ENCODE measurements at regions not wholly inside any gene's neighbourhood (a gene's known extent, or its start where the extent isn't known, plus 50 kb on each side); places are given as distances from the start of the nearest gene placed in this dataset.

DNA sequence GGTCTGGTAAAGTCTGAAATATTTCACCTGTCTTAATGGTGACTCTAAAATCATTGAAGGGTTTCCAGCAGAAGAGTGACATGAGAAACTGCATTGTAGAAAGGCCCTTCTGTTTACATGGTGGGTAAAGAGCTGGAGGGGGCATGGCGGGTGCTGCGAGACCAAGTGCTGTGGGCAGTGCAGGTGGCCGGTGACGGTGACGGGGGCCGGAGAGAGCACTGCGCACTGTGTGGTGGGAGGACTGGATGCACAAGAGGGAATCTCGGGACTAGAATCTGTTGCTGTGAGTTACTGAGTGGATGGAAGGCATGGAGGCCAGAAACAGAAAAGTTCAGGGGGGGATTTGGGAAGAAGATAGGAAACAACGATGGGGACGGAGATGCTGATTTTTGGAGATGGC lies 218.7 kb downstream of the USP6NL start:
- RAD21 ChIA-PET (ENCODE audit: unreplicated experiment), result no interaction called here
- no peak overlapping the region for H2AFZ ChIP-seq (ENCODE audit: control insufficient read depth, low read depth, low read length)
- ATAC-seq, result no peak
- no TSS peak for BruUV-seq (replicated peaks)
- H3K36me3 ChIP-seq (ENCODE audit: control insufficient read depth in 2 of 2, insufficient read depth in 2 of 2, low read length in 1 of 2), result no peaks in the 10 kb centered on the region
- peaks cover 0 to 1% of the 10 kb centered on the region in 2 experiments; a peak in 1 of 4 replicates for H3K27me3 ChIP-seq (replicated peaks in 1 of 2; ENCODE audit: control insufficient read depth in 2 of 2, insufficient read depth in 2 of 2, low read length in 1 of 2)
- in situ Hi-C loops (cut with MboI), result no loop called here
- H3K79me2 ChIP-seq (ENCODE audit: control insufficient read depth, insufficient read depth, low read length), result no peaks in the 10 kb centered on the region
- WGBS (ENCODE audit: insufficient coverage, insufficient replicate concordance, low lambda C conversion rate, missing lambda C conversion rate), result 77% methylated on average over 10 of the region's 10 CpGs
- TF ChIP-seq ZBED1 (IDR thresholded peaks at IDR 0.05; ENCODE audit: borderline replicate concordance) (no peak), RBBP5 (conservative IDR thresholded peaks at IDR 0.05) (no peak), POLR2AphosphoS2 (IDR thresholded peaks at IDR 0.05; ENCODE audit: low read depth, low read length) (no peak), SREBF2 (IDR thresholded peaks at IDR 0.05; ENCODE audit: low read length) (no peak), CREM (IDR thresholded peaks at IDR 0.05; ENCODE audit: low read depth) (no peak), ZNF274 (IDR thresholded peaks at IDR 0.05; ENCODE audit: insufficient read depth, insufficient read length) (no peak), KDM1A (IDR thresholded peaks at IDR 0.05; ENCODE audit: borderline replicate concordance) (no peak), NFYB (IDR thresholded peaks at IDR 0.05; ENCODE audit: insufficient read depth, low read depth, low read length) (no peak), SUZ12 (IDR thresholded peaks at IDR 0.05; ENCODE audit: unreplicated experiment) (no peak), CBX3 (IDR thresholded peaks at IDR 0.05; ENCODE audit: borderline replicate concordance, low read depth) (no peak), ZZZ3 (IDR thresholded peaks at IDR 0.05; ENCODE audit: control insufficient read depth, insufficient read length, low read depth) (no peak), TCF7 (IDR thresholded peaks at IDR 0.05; ENCODE audit: borderline replicate concordance) (no peak), RAD51 (IDR thresholded peaks at IDR 0.05) (no peak), RB1 (IDR thresholded peaks at IDR 0.05; ENCODE audit: borderline replicate concordance) (no peak)
- TF ChIP-seq, protein P1, sequence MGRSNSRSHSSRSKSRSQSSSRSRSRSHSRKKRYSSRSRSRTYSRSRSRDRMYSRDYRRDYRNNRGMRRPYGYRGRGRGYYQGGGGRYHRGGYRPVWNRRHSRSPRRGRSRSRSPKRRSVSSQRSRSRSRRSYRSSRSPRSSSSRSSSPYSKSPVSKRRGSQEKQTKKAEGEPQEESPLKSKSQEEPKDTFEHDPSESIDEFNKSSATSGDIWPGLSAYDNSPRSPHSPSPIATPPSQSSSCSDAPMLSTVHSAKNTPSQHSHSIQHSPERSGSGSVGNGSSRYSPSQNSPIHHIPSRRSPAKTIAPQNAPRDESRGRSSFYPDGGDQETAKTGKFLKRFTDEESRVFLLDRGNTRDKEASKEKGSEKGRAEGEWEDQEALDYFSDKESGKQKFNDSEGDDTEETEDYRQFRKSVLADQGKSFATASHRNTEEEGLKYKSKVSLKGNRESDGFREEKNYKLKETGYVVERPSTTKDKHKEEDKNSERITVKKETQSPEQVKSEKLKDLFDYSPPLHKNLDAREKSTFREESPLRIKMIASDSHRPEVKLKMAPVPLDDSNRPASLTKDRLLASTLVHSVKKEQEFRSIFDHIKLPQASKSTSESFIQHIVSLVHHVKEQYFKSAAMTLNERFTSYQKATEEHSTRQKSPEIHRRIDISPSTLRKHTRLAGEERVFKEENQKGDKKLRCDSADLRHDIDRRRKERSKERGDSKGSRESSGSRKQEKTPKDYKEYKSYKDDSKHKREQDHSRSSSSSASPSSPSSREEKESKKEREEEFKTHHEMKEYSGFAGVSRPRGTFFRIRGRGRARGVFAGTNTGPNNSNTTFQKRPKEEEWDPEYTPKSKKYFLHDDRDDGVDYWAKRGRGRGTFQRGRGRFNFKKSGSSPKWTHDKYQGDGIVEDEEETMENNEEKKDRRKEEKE (IDR thresholded peaks at IDR 0.05), result no peak
- TF ChIP-seq, protein P2, sequence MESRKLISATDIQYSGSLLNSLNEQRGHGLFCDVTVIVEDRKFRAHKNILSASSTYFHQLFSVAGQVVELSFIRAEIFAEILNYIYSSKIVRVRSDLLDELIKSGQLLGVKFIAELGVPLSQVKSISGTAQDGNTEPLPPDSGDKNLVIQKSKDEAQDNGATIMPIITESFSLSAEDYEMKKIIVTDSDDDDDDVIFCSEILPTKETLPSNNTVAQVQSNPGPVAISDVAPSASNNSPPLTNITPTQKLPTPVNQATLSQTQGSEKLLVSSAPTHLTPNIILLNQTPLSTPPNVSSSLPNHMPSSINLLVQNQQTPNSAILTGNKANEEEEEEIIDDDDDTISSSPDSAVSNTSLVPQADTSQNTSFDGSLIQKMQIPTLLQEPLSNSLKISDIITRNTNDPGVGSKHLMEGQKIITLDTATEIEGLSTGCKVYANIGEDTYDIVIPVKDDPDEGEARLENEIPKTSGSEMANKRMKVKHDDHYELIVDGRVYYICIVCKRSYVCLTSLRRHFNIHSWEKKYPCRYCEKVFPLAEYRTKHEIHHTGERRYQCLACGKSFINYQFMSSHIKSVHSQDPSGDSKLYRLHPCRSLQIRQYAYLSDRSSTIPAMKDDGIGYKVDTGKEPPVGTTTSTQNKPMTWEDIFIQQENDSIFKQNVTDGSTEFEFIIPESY (IDR thresholded peaks at IDR 0.05), result no peak
- TF ChIP-seq, protein P3, sequence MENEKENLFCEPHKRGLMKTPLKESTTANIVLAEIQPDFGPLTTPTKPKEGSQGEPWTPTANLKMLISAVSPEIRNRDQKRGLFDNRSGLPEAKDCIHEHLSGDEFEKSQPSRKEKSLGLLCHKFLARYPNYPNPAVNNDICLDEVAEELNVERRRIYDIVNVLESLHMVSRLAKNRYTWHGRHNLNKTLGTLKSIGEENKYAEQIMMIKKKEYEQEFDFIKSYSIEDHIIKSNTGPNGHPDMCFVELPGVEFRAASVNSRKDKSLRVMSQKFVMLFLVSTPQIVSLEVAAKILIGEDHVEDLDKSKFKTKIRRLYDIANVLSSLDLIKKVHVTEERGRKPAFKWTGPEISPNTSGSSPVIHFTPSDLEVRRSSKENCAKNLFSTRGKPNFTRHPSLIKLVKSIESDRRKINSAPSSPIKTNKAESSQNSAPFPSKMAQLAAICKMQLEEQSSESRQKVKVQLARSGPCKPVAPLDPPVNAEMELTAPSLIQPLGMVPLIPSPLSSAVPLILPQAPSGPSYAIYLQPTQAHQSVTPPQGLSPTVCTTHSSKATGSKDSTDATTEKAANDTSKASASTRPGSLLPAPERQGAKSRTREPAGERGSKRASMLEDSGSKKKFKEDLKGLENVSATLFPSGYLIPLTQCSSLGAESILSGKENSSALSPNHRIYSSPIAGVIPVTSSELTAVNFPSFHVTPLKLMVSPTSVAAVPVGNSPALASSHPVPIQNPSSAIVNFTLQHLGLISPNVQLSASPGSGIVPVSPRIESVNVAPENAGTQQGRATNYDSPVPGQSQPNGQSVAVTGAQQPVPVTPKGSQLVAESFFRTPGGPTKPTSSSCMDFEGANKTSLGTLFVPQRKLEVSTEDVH (IDR thresholded peaks at IDR 0.05; ENCODE audit: low read depth, partially characterized antibody), result no peak
- CTCF ChIA-PET, result no interaction called here
- SMC1A ChIA-PET (ENCODE audit: uncharacterized antibody, unreplicated experiment), result no interaction called here
- H3K9ac ChIP-seq (ENCODE audit: control insufficient read depth, insufficient read depth, low read length), result no peak overlapping the region
- H4K20me1 ChIP-seq (ENCODE audit: control insufficient read depth, insufficient read depth), result no peaks in the 10 kb centered on the region
- no peaks in the 10 kb centered on the region for H3K9me3 ChIP-seq (replicated peaks; ENCODE audit: control insufficient read depth, insufficient read depth, low read length)
- FAIRE-seq, result no peak
- H3K4me3 ChIP-seq, result no peak overlapping the region
- intact Hi-C loops (cut with micrococcal nuclease; ENCODE audit: unreplicated experiment), result no loop called here
- no peaks in the 10 kb centered on the region for H3K4me1 ChIP-seq (ENCODE audit: control insufficient read depth, insufficient read depth, low read length)
- H3K27ac ChIP-seq (ENCODE audit: control insufficient read depth, insufficient read depth), result no peak overlapping the region
- no peak for DNase-seq (ENCODE audit: low read depth, low spot score)
- no peak overlapping the region for H3K4me2 ChIP-seq (ENCODE audit: control insufficient read depth, insufficient read depth)
- POLR2A ChIA-PET, result no interaction called here

Measured in GM12878 (cell line).